ENCODE measurements at regions not wholly inside any gene's neighbourhood (a gene's known extent, or its start where the extent isn't known, plus 50 kb on each side); places are given as distances from the start of the nearest gene placed in this dataset.
A peak's percentile ranks its signal among the peaks of the same experiment; 100 is the strongest.

- H3K9me3 Mint-ChIP-seq (ENCODE audit: low read depth): peaks cover 22% of the 10 kb centered on the region
- H3K4me1 Mint-ChIP-seq (ENCODE audit: low read depth): no peaks in the 10 kb centered on the region
- TF ChIP-seq CTCF (IDR thresholded peaks at IDR 0.05): no peak
These were observed 905.7 kb upstream of the SLITRK5 start for GRCh38 chr13:86765462-86765861.

GRCh38 chr13:86788616-86789015 is 882.6 kb upstream of the SLITRK5 start:
- H3K27ac Mint-ChIP-seq (ENCODE audit: unreplicated experiment): no peak overlapping the region
- no peak for DNase-seq (ENCODE audit: low spot score)
- no peak for TF ChIP-seq CTCF (IDR thresholded peaks at IDR 0.05)
- no peaks in the 10 kb centered on the region for H3K36me3 Mint-ChIP-seq (ENCODE audit: low read depth)
- no peaks in the 10 kb centered on the region for H3K27me3 Mint-ChIP-seq (ENCODE audit: low read depth)
- no peaks in the 10 kb centered on the region for H3K4me1 Mint-ChIP-seq (ENCODE audit: low read depth)
- H3K4me3 Mint-ChIP-seq (ENCODE audit: unreplicated experiment): no peak overlapping the region
- H3K9me3 Mint-ChIP-seq (ENCODE audit: low read depth): peaks cover 2% of the 10 kb centered on the region

More at GRCh38 chr13:86765462-86765861, 905.7 kb upstream of the SLITRK5 start:
- no peak for DNase-seq (ENCODE audit: low spot score)
- Mint-ChIP-seq H3K4me3 (ENCODE audit: unreplicated experiment) (no peak overlapping the region), H3K36me3 (ENCODE audit: low read depth) (no peaks in the 10 kb centered on the region), H3K27ac (ENCODE audit: unreplicated experiment) (no peak overlapping the region), H3K27me3 (ENCODE audit: low read depth) (peaks cover 1% of the 10 kb centered on the region)

- Mint-ChIP-seq H3K27ac (ENCODE audit: unreplicated experiment) (no peak overlapping the region), H3K9me3 (ENCODE audit: low read depth) (peaks cover 2% of the 10 kb centered on the region), H3K4me1 (ENCODE audit: low read depth) (no peaks in the 10 kb centered on the region), H3K36me3 (ENCODE audit: low read depth) (no peaks in the 10 kb centered on the region), H3K4me3 (ENCODE audit: unreplicated experiment) (no peak overlapping the region), H3K27me3 (ENCODE audit: low read depth) (no peaks in the 10 kb centered on the region)
- TF ChIP-seq CTCF (IDR thresholded peaks at IDR 0.05): no peak
- DNase-seq (ENCODE audit: low spot score): peak; percentile 68
These were observed 879.0 kb upstream of the SLITRK5 start for GRCh38 chr13:86792153-86792651.

GRCh38 chr13:86795858-86796257 is 875.3 kb upstream of the SLITRK5 start:
- Mint-ChIP-seq H3K9me3 (ENCODE audit: low read depth) (peaks cover 2% of the 10 kb centered on the region), H3K4me1 (ENCODE audit: low read depth) (no peaks in the 10 kb centered on the region), H3K36me3 (ENCODE audit: low read depth) (no peaks in the 10 kb centered on the region), H3K4me3 (ENCODE audit: unreplicated experiment) (no peak overlapping the region), H3K27me3 (ENCODE audit: low read depth) (no peaks in the 10 kb centered on the region), H3K27ac (ENCODE audit: unreplicated experiment) (no peak overlapping the region)
- no peak for DNase-seq (ENCODE audit: low spot score)
- no peak for TF ChIP-seq CTCF (IDR thresholded peaks at IDR 0.05)

- DNase-seq (ENCODE audit: low spot score): no peak
- TF ChIP-seq CTCF (IDR thresholded peaks at IDR 0.05): no peak
- H3K9me3 Mint-ChIP-seq (ENCODE audit: low read depth): peaks cover 2% of the 10 kb centered on the region
- H3K4me3 Mint-ChIP-seq (ENCODE audit: unreplicated experiment): no peak overlapping the region
- H3K4me1 Mint-ChIP-seq (ENCODE audit: low read depth): no peaks in the 10 kb centered on the region
- H3K36me3 Mint-ChIP-seq (ENCODE audit: low read depth): no peaks in the 10 kb centered on the region
- no peak overlapping the region for H3K27ac Mint-ChIP-seq (ENCODE audit: unreplicated experiment)
- peaks cover 3% of the 10 kb centered on the region for H3K27me3 Mint-ChIP-seq (ENCODE audit: low read depth)
These were observed 860.8 kb upstream of the SLITRK5 start for GRCh38 chr13:86810361-86810760.

Measured in chondrocyte (in vitro differentiated cells).